ENCODE measurements at regions not wholly inside any gene's neighbourhood (a gene's known extent, or its start where the extent isn't known, plus 50 kb on each side); places are given as distances from the start of the nearest gene placed in this dataset.
A peak's percentile ranks its signal among the peaks of the same experiment; 100 is the strongest.

GRCh38 chr12:61919686-61920085 lies 340.5 kb upstream of the USP15 start:
- H3K4me3 Mint-ChIP-seq, result no peak overlapping the region
- H3K36me3 Mint-ChIP-seq, result peaks cover 0 to 8% of the 10 kb centered on the region in 2 donors
- ATAC-seq (ENCODE audit: low read depth in 2 of 2) (no peak), DNase-seq (no peak)
- peaks cover 0 to 23% (median 12%) of the 10 kb centered on the region in 7 donors for H3K9me3 Mint-ChIP-seq
- H3K4me1 Mint-ChIP-seq, result no peaks in the 10 kb centered on the region
- H3K27ac Mint-ChIP-seq, result no peak overlapping the region
- no peaks in the 10 kb centered on the region for H3K27me3 Mint-ChIP-seq

GRCh38 chr12:61920230-61920629 lies 340.0 kb upstream of the USP15 start:
- Mint-ChIP-seq H3K9me3 (peaks cover 0 to 29% (median 12%) of the 10 kb centered on the region in 7 donors), H3K27ac (no peak overlapping the region), H3K4me3 (no peak overlapping the region), H3K27me3 (no peaks in the 10 kb centered on the region), H3K36me3 (peaks cover 0 to 8% of the 10 kb centered on the region in 2 donors), H3K4me1 (no peaks in the 10 kb centered on the region)
- DNase-seq (no peak), ATAC-seq (ENCODE audit: low read depth in 2 of 2) (no peak)

GRCh38 chr12:61923152-61923551 lies 337.1 kb upstream of the USP15 start:
- Mint-ChIP-seq H3K9me3 (peaks cover 8 to 55% (median 15%) of the 10 kb centered on the region in 7 donors), H3K27me3 (no peaks in the 10 kb centered on the region), H3K36me3 (peaks cover 0 to 8% of the 10 kb centered on the region in 2 donors), H3K4me1 (no peaks in the 10 kb centered on the region), H3K4me3 (no peak overlapping the region), H3K27ac (no peak overlapping the region)
- no peak for DNase-seq
- ATAC-seq (ENCODE audit: low read depth in 2 of 2), result no peak

GRCh38 chr12:61934564-61934963 lies 325.6 kb upstream of the USP15 start:
- H3K36me3 Mint-ChIP-seq, result no peaks in the 10 kb centered on the region
- DNase-seq (no peak), ATAC-seq (ENCODE audit: low read depth in 2 of 2) (no peak)
- H3K4me3 Mint-ChIP-seq, result no peak overlapping the region
- no peak overlapping the region for H3K27ac Mint-ChIP-seq
- no peaks in the 10 kb centered on the region for H3K4me1 Mint-ChIP-seq
- H3K27me3 Mint-ChIP-seq, result no peaks in the 10 kb centered on the region
- H3K9me3 Mint-ChIP-seq, result peaks cover 0 to 12% (median 2%) of the 10 kb centered on the region in 7 donors

- Mint-ChIP-seq H3K27ac (no peak overlapping the region), H3K4me1 (no peaks in the 10 kb centered on the region), H3K27me3 (no peaks in the 10 kb centered on the region), H3K36me3 (no peaks in the 10 kb centered on the region), H3K4me3 (peak overlapping the region in 1 of 8 donors; percentile 27), H3K9me3 (peaks cover 2 to 12% (median 7%) of the 10 kb centered on the region in 7 donors)
- DNase-seq (no peak), ATAC-seq (ENCODE audit: low read depth in 2 of 2) (no peak)
Observed at GRCh38 chr12:61939977-61940376, 320.2 kb upstream of the USP15 start.

GRCh38 chr12:61956545-61956944 lies 303.7 kb upstream of the USP15 start:
- ATAC-seq (ENCODE audit: low read depth in 2 of 2), result no peak
- no peak for DNase-seq
- Mint-ChIP-seq H3K27me3 (no peaks in the 10 kb centered on the region), H3K4me3 (no peak overlapping the region), H3K27ac (no peak overlapping the region), H3K4me1 (no peaks in the 10 kb centered on the region), H3K36me3 (no peaks in the 10 kb centered on the region), H3K9me3 (peaks cover 0 to 5% (median 2%) of the 10 kb centered on the region in 7 donors)

- H3K27me3 Mint-ChIP-seq, result no peaks in the 10 kb centered on the region
- no peaks in the 10 kb centered on the region for H3K36me3 Mint-ChIP-seq
- ATAC-seq (ENCODE audit: low read depth in 2 of 2) (no peak), DNase-seq (no peak)
- H3K4me3 Mint-ChIP-seq, result no peak overlapping the region
- H3K9me3 Mint-ChIP-seq, result peaks cover 0 to 12% (median 5%) of the 10 kb centered on the region in 7 donors
- H3K4me1 Mint-ChIP-seq, result no peaks in the 10 kb centered on the region
- H3K27ac Mint-ChIP-seq, result no peak overlapping the region
Observed at GRCh38 chr12:61974461-61974860, 285.7 kb upstream of the USP15 start.

GRCh38 chr12:61985830-61986229 lies 274.4 kb upstream of the USP15 start:
- no peak for DNase-seq
- no peak overlapping the region for H3K27ac Mint-ChIP-seq
- no peaks in the 10 kb centered on the region for H3K36me3 Mint-ChIP-seq
- H3K4me3 Mint-ChIP-seq, result no peak overlapping the region
- H3K9me3 Mint-ChIP-seq, result peaks cover 0 to 4% (median 0%) of the 10 kb centered on the region in 7 donors
- no peaks in the 10 kb centered on the region for H3K4me1 Mint-ChIP-seq
- H3K27me3 Mint-ChIP-seq, result no peaks in the 10 kb centered on the region
- no peak for ATAC-seq (ENCODE audit: low read depth in 2 of 2)

GRCh38 chr12:61987173-61987572 lies 273.0 kb upstream of the USP15 start:
- Mint-ChIP-seq H3K36me3 (no peaks in the 10 kb centered on the region), H3K9me3 (peaks cover 0 to 4% (median 0%) of the 10 kb centered on the region in 7 donors), H3K27me3 (no peaks in the 10 kb centered on the region), H3K4me3 (no peak overlapping the region), H3K4me1 (no peaks in the 10 kb centered on the region), H3K27ac (no peak overlapping the region)
- DNase-seq (no peak), ATAC-seq (ENCODE audit: low read depth in 2 of 2) (no peak)

- Mint-ChIP-seq H3K4me1 (no peaks in the 10 kb centered on the region), H3K27me3 (no peaks in the 10 kb centered on the region), H3K27ac (no peak overlapping the region), H3K4me3 (no peak overlapping the region), H3K9me3 (no peaks in the 10 kb centered on the region), H3K36me3 (no peaks in the 10 kb centered on the region)
- DNase-seq (no peak), ATAC-seq (ENCODE audit: low read depth in 2 of 2) (no peak)
Observed at GRCh38 chr12:61991661-61992060, 268.5 kb upstream of the USP15 start.

GRCh38 chr12:61993734-61994345 lies 266.4 kb upstream of the USP15 start:
- Mint-ChIP-seq H3K4me1 (no peaks in the 10 kb centered on the region), H3K36me3 (no peaks in the 10 kb centered on the region), H3K9me3 (no peaks in the 10 kb centered on the region), H3K27me3 (peaks cover 4 to 8% (median 5%) of the 10 kb centered on the region in 3 donors), H3K4me3 (no peak overlapping the region), H3K27ac (no peak overlapping the region)
- DNase-seq, result no peak
- no peak for ATAC-seq (ENCODE audit: low read depth in 2 of 2)

GRCh38 chr12:61996717-61997116 lies 263.5 kb upstream of the USP15 start:
- H3K9me3 Mint-ChIP-seq, result no peaks in the 10 kb centered on the region
- DNase-seq (no peak), ATAC-seq (ENCODE audit: low read depth in 2 of 2) (no peak)
- H3K27me3 Mint-ChIP-seq, result peaks cover 4 to 8% (median 8%) of the 10 kb centered on the region in 3 donors
- H3K4me3 Mint-ChIP-seq, result no peak overlapping the region
- no peaks in the 10 kb centered on the region for H3K4me1 Mint-ChIP-seq
- H3K27ac Mint-ChIP-seq, result no peak overlapping the region
- no peaks in the 10 kb centered on the region for H3K36me3 Mint-ChIP-seq

GRCh38 chr12:61998791-61999190 lies 261.4 kb upstream of the USP15 start:
- Mint-ChIP-seq H3K36me3 (no peaks in the 10 kb centered on the region), H3K27ac (no peak overlapping the region), H3K4me1 (no peaks in the 10 kb centered on the region), H3K27me3 (peaks cover 4 to 8% (median 8%) of the 10 kb centered on the region in 3 donors), H3K4me3 (no peak overlapping the region), H3K9me3 (no peaks in the 10 kb centered on the region)
- no peak for DNase-seq
- no peak for ATAC-seq (ENCODE audit: low read depth in 2 of 2)

GRCh38 chr12:61999311-61999710 lies 260.9 kb upstream of the USP15 start:
- H3K4me1 Mint-ChIP-seq, result no peaks in the 10 kb centered on the region
- H3K36me3 Mint-ChIP-seq, result no peaks in the 10 kb centered on the region
- H3K27me3 Mint-ChIP-seq, result peaks cover 4 to 8% (median 8%) of the 10 kb centered on the region in 3 donors
- no peaks in the 10 kb centered on the region for H3K9me3 Mint-ChIP-seq
- no peak overlapping the region for H3K4me3 Mint-ChIP-seq
- no peak overlapping the region for H3K27ac Mint-ChIP-seq
- DNase-seq (no peak), ATAC-seq (ENCODE audit: low read depth in 2 of 2) (no peak)

GRCh38 chr12:62001424-62001823 lies 258.8 kb upstream of the USP15 start:
- Mint-ChIP-seq H3K4me3 (no peak overlapping the region), H3K36me3 (no peaks in the 10 kb centered on the region), H3K27ac (no peak overlapping the region), H3K9me3 (no peaks in the 10 kb centered on the region), H3K27me3 (peaks cover 4 to 8% (median 8%) of the 10 kb centered on the region in 3 donors), H3K4me1 (no peaks in the 10 kb centered on the region)
- ATAC-seq (ENCODE audit: low read depth in 2 of 2) (no peak), DNase-seq (no peak)
